Body of pancreas (tissue), 4 donors: ENCODE measurements at regions not wholly inside any gene's neighbourhood (a gene's known extent, or its start where the extent isn't known, plus 50 kb on each side); places are given as distances from the start of the nearest gene placed in this dataset.
A peak's percentile ranks its signal among the peaks of the same experiment; 100 is the strongest.

Experiments
- ATAC-seq: fragments of 150-250 bp; one replicate; pipeline ENCODE4 v1.9.1; 2016
- DNase-seq, 4 donors: peaks; one replicate each; pipeline ENCODE4 v3.0.0-alpha.2; 2019
- H3K27ac ChIP-seq, 4 donors: fragments of 200-600 bp; sonication (generic); 1 replicate in 3 of 4; 2 replicates in 1 of 4; pipeline versions ENCODE4 v1.5.1 to v1.6.1; 2016 to 2019; ENCODE audit warnings: mild to moderate bottlenecking in 1 of 4, mixed read lengths in 1 of 4, moderate library complexity in 1 of 4
- H3K27me3 ChIP-seq, 2 donors: fragments of 200-600 bp; sonication (generic); one replicate each; pipeline ENCODE4 v1.6.0; 2016; ENCODE audit warnings: mild to moderate bottlenecking in 1 of 2
- H3K36me3 ChIP-seq, 2 donors: fragments of 200-600 bp; sonication (generic); replicated peaks in 1 of 2; 2 replicates each; pipeline ENCODE4 v1.5.1; 2016; ENCODE audit warnings: low read depth in 2 of 2; ENCODE audit not compliant: insufficient read depth in 1 of 2
- H3K4me1 ChIP-seq: fragments of 200-600 bp; sonication (generic); one replicate; pipeline ENCODE4 v1.6.0; 2016
- H3K4me3 ChIP-seq, 2 donors: fragments of 200-600 bp; sonication (generic); 1 replicate in 1 of 2; 2 replicates in 1 of 2; pipeline ENCODE4 v1.5.1; 2016 to 2019
- H3K9me3 ChIP-seq, 3 donors: fragments of 200-600 bp; sonication (generic); 1 replicate in 2 of 3; 2 replicates in 1 of 3; pipeline ENCODE4 v1.5.1; 2016
- CTCF ChIP-seq, 7 experiments: fragments of 450-650 bp in 4 of 7; fragments of 200-600 bp in 3 of 7; sonication (generic) in 3 of 7; IDR thresholded peaks; one replicate each; pipeline ENCODE4 v1.5.1; 2016 to 2019; ENCODE audit warnings: antibody characterized with exemption in 7 of 7
- POLR2A ChIP-seq, 3 donors: fragments of 450-650 bp; IDR thresholded peaks; one replicate each; pipeline ENCODE4 v1.6.1; 2016; ENCODE audit warnings: antibody characterized with exemption in 3 of 3, mild to moderate bottlenecking in 2 of 3
- WGBS, 2 donors: methylation state at CpG; one replicate each; pipeline ENCODE4 v1.1.5; 2017; 5-methylcytosine and 5-hydroxymethylcytosine counted together
- intact Hi-C: fragments of 100-400 bp; cut with DNase I; formaldehyde crosslinking; loops from one replicate; pipeline ENCODE4 v1.15.1; 2023

GRCh38 chr4:14783011-14783877 lies 219.0 kb upstream of the CPEB2 start:
- H3K36me3 ChIP-seq: no peaks in the 10 kb centered on the region
- no peak for TF ChIP-seq POLR2A (IDR thresholded peaks at IDR 0.05)
- no peaks in the 10 kb centered on the region for H3K27me3 ChIP-seq
- no peaks in the 10 kb centered on the region for H3K9me3 ChIP-seq
- intact Hi-C loops: no loop called here
- no peak overlapping the region for H3K4me3 ChIP-seq
- 52 to 62% methylated on average over 5 of the region's 5 CpGs for WGBS, 2 donors
- H3K4me1 ChIP-seq: no peaks in the 10 kb centered on the region
- ATAC-seq (no peak), DNase-seq (no peak)
- no peak overlapping the region for H3K27ac ChIP-seq

- ATAC-seq: no peak
- no peak for DNase-seq
- 71 to 73% methylated on average over 4 of the region's 4 CpGs for WGBS, 2 donors
- H3K27ac ChIP-seq: no peak overlapping the region
- intact Hi-C loops: no loop called here
- H3K4me3 ChIP-seq: no peak overlapping the region
- no peaks in the 10 kb centered on the region for H3K27me3 ChIP-seq
- no peaks in the 10 kb centered on the region for H3K9me3 ChIP-seq
- TF ChIP-seq POLR2A (IDR thresholded peaks at IDR 0.05): no peak
- TF ChIP-seq CTCF (IDR thresholded peaks at IDR 0.05): no peak
- H3K4me1 ChIP-seq: no peaks in the 10 kb centered on the region
- H3K36me3 ChIP-seq: no peaks in the 10 kb centered on the region
Observed at GRCh38 chr4:14787221-14787620, 215.1 kb upstream of the CPEB2 start.

- Histone ChIP-seq H3K27ac (no peak overlapping the region), H3K9me3 (no peaks in the 10 kb centered on the region), H3K4me1 (no peaks in the 10 kb centered on the region), H3K36me3 (no peaks in the 10 kb centered on the region), H3K27me3 (no peaks in the 10 kb centered on the region), H3K4me3 (no peak overlapping the region)
- TF ChIP-seq CTCF (IDR thresholded peaks at IDR 0.05) (peak in 4 of 7 experiments; percentile 26 to 38 (median 31)), POLR2A (IDR thresholded peaks at IDR 0.05) (no peak)
- ATAC-seq (peak; percentile 38), DNase-seq (peak; percentile 10 to 21 (median 15))
- intact Hi-C loops: no loop called here
Observed at GRCh38 chr4:14787894-14788293, 214.4 kb upstream of the CPEB2 start.

GRCh38 chr4:14790494-14790893 lies 211.8 kb upstream of the CPEB2 start:
- H3K9me3 ChIP-seq: no peaks in the 10 kb centered on the region
- DNase-seq (no peak), ATAC-seq (no peak)
- no peak overlapping the region for H3K27ac ChIP-seq
- TF ChIP-seq CTCF (IDR thresholded peaks at IDR 0.05): no peak
- H3K36me3 ChIP-seq: no peaks in the 10 kb centered on the region
- intact Hi-C loops: no loop called here
- H3K4me1 ChIP-seq: no peaks in the 10 kb centered on the region
- no peak overlapping the region for H3K4me3 ChIP-seq
- H3K27me3 ChIP-seq: no peaks in the 10 kb centered on the region

- H3K9me3 ChIP-seq: no peaks in the 10 kb centered on the region
- no peaks in the 10 kb centered on the region for H3K36me3 ChIP-seq
- DNase-seq: no peak
- TF ChIP-seq POLR2A (IDR thresholded peaks at IDR 0.05) (no peak), CTCF (IDR thresholded peaks at IDR 0.05) (no peak)
- H3K4me1 ChIP-seq: no peaks in the 10 kb centered on the region
- no peak overlapping the region for H3K4me3 ChIP-seq
- ATAC-seq: no peak
- no peaks in the 10 kb centered on the region for H3K27me3 ChIP-seq
- intact Hi-C loops: no loop called here
- H3K27ac ChIP-seq: no peak overlapping the region
Observed at GRCh38 chr4:14792702-14793227, 209.5 kb upstream of the CPEB2 start.
